ENCODE measurements at regions not wholly inside any gene's neighbourhood (a gene's known extent, or its start where the extent isn't known, plus 50 kb on each side); places are given as distances from the start of the nearest gene placed in this dataset.

- DNase-seq (ENCODE audit: low read depth, low spot score) = no peak
- TF ChIP-seq CTCF (IDR thresholded peaks at IDR 0.05; ENCODE audit: low read depth, low read length) = no peak
These were observed 103.9 kb upstream of the CACNA1A start for GRCh38 chr19:13610039-13610691.

DNA sequence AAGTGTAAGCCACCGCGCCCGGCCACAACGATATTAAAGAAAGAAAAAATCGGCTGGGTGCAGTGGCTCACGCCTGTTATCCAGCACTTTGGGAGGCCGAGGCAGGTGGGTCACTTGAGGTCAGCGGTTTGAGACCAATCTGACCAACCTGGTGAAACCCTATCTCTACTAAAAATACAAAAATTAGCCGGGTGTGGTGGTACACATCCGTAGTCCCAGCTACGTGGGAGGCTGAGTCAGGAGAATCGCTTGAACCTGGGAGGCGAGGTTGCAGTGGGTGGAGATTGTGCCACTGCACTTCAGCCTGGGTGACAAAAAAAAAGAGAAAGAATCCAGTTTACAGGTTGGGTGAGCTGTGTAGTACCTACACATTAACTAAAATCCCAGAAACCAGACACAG lies 99.9 kb upstream of the CACNA1A start:
- Histone ChIP-seq H3K27me3 (ENCODE audit: control insufficient read depth, insufficient read depth, low read length) (no peaks in the 10 kb centered on the region), H3K4me3 (ENCODE audit: low read depth, low read length) (no peak overlapping the region), H3K9me3 (ENCODE audit: control insufficient read depth, insufficient read depth, low read length) (no peaks in the 10 kb centered on the region), H3K27ac (ENCODE audit: low read depth, low read length) (no peak overlapping the region)
- ChIA-PET POLR2A (no interaction called here), CTCF (interaction anchor here (0.7 to 1.8 kb wide), 3 partner anchors 113 to 392 kb away, joined by 3 to 12 read pairs (median 3); no protein-coding TSS in a partner anchor)
- no peak for TF ChIP-seq CTCF (IDR thresholded peaks at IDR 0.05; ENCODE audit: low read depth, low read length)
- no peak for DNase-seq (ENCODE audit: low read depth, low spot score)

More at GRCh38 chr19:13610039-13610691, 103.9 kb upstream of the CACNA1A start:
- POLR2A ChIA-PET = no interaction called here
- no peak overlapping the region for H3K4me3 ChIP-seq (ENCODE audit: low read depth, low read length)
- no peaks in the 10 kb centered on the region for H3K27me3 ChIP-seq (ENCODE audit: control insufficient read depth, insufficient read depth, low read length)
- CTCF ChIA-PET = interaction anchor here (1.7 to 2.0 kb wide), 2 partner anchors 21 to 111 kb away, joined by 6 read pairs; no protein-coding TSS in a partner anchor
- no peak overlapping the region for H3K27ac ChIP-seq (ENCODE audit: low read depth, low read length)
- 0 out of 2 replicates have a peak, but pooled peaks cover 3% of the 10 kb centered on the region for H3K9me3 ChIP-seq (ENCODE audit: control insufficient read depth, insufficient read depth, low read length)

GRCh38 chr19:13604902-13605586 lies 98.8 kb upstream of the CACNA1A start:
- H3K9me3 ChIP-seq (ENCODE audit: control insufficient read depth, insufficient read depth, low read length) = no peaks in the 10 kb centered on the region
- DNase-seq (ENCODE audit: low read depth, low spot score) = no peak
- H3K27ac ChIP-seq (ENCODE audit: low read depth, low read length) = no peak overlapping the region
- H3K27me3 ChIP-seq (ENCODE audit: control insufficient read depth, insufficient read depth, low read length) = no peaks in the 10 kb centered on the region
- H3K4me3 ChIP-seq (ENCODE audit: low read depth, low read length) = no peak overlapping the region
- ChIA-PET CTCF (interaction anchor here (0.9 to 1.8 kb wide), 2 partner anchors 15 to 117 kb away, joined by 4 to 12 read pairs; no protein-coding TSS in a partner anchor), POLR2A (interaction anchor here (0.6 kb wide), 1 partner anchor 15 kb away, joined by 3 read pairs; no protein-coding TSS in a partner anchor)
- no peak for TF ChIP-seq CTCF (IDR thresholded peaks at IDR 0.05; ENCODE audit: low read depth, low read length)

DNA sequence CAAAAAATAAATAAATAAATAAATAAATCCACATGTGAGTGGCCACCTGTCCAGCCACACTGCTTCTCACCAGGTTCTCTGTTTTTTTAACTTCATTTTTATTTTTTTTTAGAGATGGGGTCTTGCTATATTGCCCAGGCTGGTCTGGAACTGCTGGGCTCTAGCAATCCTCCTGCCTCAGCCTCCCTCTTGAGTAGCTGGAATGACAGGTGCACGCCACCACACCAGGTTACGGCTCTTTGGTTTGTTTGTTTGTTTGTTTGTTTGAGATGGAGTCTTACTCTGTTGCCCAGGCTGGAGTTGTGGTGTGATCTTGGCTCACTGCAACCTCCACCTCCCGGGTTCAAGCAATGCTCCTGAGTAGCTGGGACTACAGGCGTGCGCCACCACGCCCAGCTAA lies 94.5 kb upstream of the CACNA1A start:
- Histone ChIP-seq H3K27me3 (ENCODE audit: control insufficient read depth, insufficient read depth, low read length) (no peaks in the 10 kb centered on the region), H3K4me3 (ENCODE audit: low read depth, low read length) (no peak overlapping the region), H3K27ac (ENCODE audit: low read depth, low read length) (no peak overlapping the region), H3K9me3 (ENCODE audit: control insufficient read depth, insufficient read depth, low read length) (no peaks in the 10 kb centered on the region)
- POLR2A ChIA-PET = no interaction called here
- no peak for DNase-seq (ENCODE audit: low read depth, low spot score)
- CTCF ChIA-PET = interaction anchor here (2.1 to 3.6 kb wide), 2 partner anchors 11 to 120 kb away, joined by 11 to 23 read pairs; no protein-coding TSS in a partner anchor
- TF ChIP-seq CTCF (IDR thresholded peaks at IDR 0.05; ENCODE audit: low read depth, low read length) = no peak

GRCh38 chr19:13600091-13600490 lies 93.8 kb upstream of the CACNA1A start:
- POLR2A ChIA-PET = no interaction called here
- CTCF ChIA-PET = interaction anchor here (0.5 to 3.6 kb wide), 3 partner anchors 10 to 121 kb away, joined by 4 to 23 read pairs (median 11); no protein-coding TSS in a partner anchor
- DNase-seq (ENCODE audit: low read depth, low spot score) = no peak

More at GRCh38 chr19:13600091-13600490, 93.8 kb upstream of the CACNA1A start:
- no peak for TF ChIP-seq CTCF (IDR thresholded peaks at IDR 0.05; ENCODE audit: low read depth, low read length)
- Histone ChIP-seq H3K9me3 (ENCODE audit: control insufficient read depth, insufficient read depth, low read length) (no peaks in the 10 kb centered on the region), H3K27ac (ENCODE audit: low read depth, low read length) (no peak overlapping the region), H3K27me3 (ENCODE audit: control insufficient read depth, insufficient read depth, low read length) (no peaks in the 10 kb centered on the region), H3K4me3 (ENCODE audit: low read depth, low read length) (no peak overlapping the region)
